Right lobe of liver (tissue), 6 donors: ENCODE measurements at regions not wholly inside any gene's neighbourhood (a gene's known extent, or its start where the extent isn't known, plus 50 kb on each side); places are given as distances from the start of the nearest gene placed in this dataset.

Experiments
- ATAC-seq, 4 donors: fragments of 200-7000 bp; cut with Tn5 transposase; one replicate each; pipeline ENCODE4 v1.9.1; 2020; ENCODE audit warnings: mild to moderate bottlenecking in 4 of 4, moderate library complexity in 4 of 4
- DNase-seq, 3 donors: peaks; one replicate each; pipeline ENCODE4 v3.0.0-alpha.2; 2020
- H3K27ac ChIP-seq, 3 donors: fragments of 200-600 bp; one replicate each; pipeline ENCODE4 v1.8.0; 2022
- H3K27me3 ChIP-seq, 2 donors: fragments of 200-600 bp; one replicate each; pipeline ENCODE4 v1.8.0; 2022
- H3K36me3 ChIP-seq, 4 donors: fragments of 200-600 bp; sonication (generic) in 1 of 4; one replicate each; pipeline versions ENCODE4 v1.5.1 to v1.8.0; 2017 to 2022; ENCODE audit warnings: control low read depth in 1 of 4
- H3K4me1 ChIP-seq, 4 donors: fragments of 200-600 bp; sonication (generic) in 1 of 4; one replicate each; pipeline versions ENCODE4 v1.5.1 to v1.8.0; 2017 to 2022; ENCODE audit warnings: control low read depth in 1 of 4
- H3K4me3 ChIP-seq, 3 donors: fragments of 200-600 bp; one replicate each; pipeline ENCODE4 v1.8.0; 2022
- H3K9me3 ChIP-seq, 4 donors: fragments of 200-600 bp; sonication (generic) in 1 of 4; one replicate each; pipeline versions ENCODE4 v1.5.1 to v1.8.0; 2017 to 2022; ENCODE audit warnings: control low read depth in 1 of 4
- CTCF ChIP-seq, 4 donors: fragments of 200-600 bp in 3 of 4; fragments of 450-650 bp in 1 of 4; IDR thresholded peaks; one replicate each; pipeline versions ENCODE4 v1.5.1 to v1.8.0; 2016 to 2022; ENCODE audit warnings: antibody characterized with exemption in 4 of 4, mild to moderate bottlenecking in 2 of 4
- POLR2A ChIP-seq: fragments of 450-650 bp; IDR thresholded peaks from one replicate; pipeline ENCODE4 v1.6.1; 2017; ENCODE audit warnings: antibody characterized with exemption, mild to moderate bottlenecking
- WGBS: methylation state at CpG from one replicate; pipeline ENCODE4 v1.1.6; 2018; ENCODE audit warnings: low coverage, low lambda C conversion rate; ENCODE audit not compliant: insufficient coverage; ENCODE audit errors: missing lambda C conversion rate; 5-methylcytosine and 5-hydroxymethylcytosine counted together
- intact Hi-C, 2 donors: fragments of 100-400 bp; cut with DNase I; formaldehyde crosslinking; loops; one replicate each; pipeline versions ENCODE4 v1.11.2 to v1.14.1; 2022
- donor health status: DM: no; HTN: yes; CAD: no.
- donor health status: DM: no; HTN: no; CAD: no.
- donor health status: DM: no; HTN: no; CAD: no.
- donor health status: DM: no; HTN: yes; CAD: no.
- donor health status: DM: no; HTN: yes; CAD: no.

DNA sequence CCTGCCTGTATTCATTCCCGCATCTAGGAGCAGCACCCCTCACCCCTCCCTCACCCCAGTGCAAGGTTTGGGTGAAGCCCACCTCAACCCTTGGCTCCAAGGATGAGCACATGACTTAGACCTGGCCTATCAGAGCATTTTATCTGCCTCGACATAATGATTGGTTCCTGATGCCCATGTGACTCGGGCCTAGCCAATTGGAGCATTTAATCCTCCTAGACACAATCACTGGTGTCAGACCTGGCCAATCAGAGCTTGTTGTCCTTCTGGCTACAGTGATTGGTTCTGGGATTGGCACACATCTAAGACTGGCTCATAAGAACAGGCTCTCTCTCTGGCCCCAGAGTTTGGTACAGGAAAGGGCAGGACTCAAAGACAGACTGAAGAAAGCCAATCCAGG is 73.1 kb upstream of the MYL2 start:
- intact Hi-C loops: no loop called here
- H3K4me3 ChIP-seq: no peak overlapping the region
- H3K27me3 ChIP-seq: no peaks in the 10 kb centered on the region
- ATAC-seq (no peak), DNase-seq (no peak)
- H3K4me1 ChIP-seq: no peaks in the 10 kb centered on the region
- TF ChIP-seq CTCF (IDR thresholded peaks at IDR 0.05) (no peak), POLR2A (no peak)
- no peaks in the 10 kb centered on the region for H3K36me3 ChIP-seq
- no peaks in the 10 kb centered on the region for H3K9me3 ChIP-seq
- H3K27ac ChIP-seq: no peak overlapping the region
- WGBS: 50% methylated on average over 2 of the region's 3 CpGs

DNA sequence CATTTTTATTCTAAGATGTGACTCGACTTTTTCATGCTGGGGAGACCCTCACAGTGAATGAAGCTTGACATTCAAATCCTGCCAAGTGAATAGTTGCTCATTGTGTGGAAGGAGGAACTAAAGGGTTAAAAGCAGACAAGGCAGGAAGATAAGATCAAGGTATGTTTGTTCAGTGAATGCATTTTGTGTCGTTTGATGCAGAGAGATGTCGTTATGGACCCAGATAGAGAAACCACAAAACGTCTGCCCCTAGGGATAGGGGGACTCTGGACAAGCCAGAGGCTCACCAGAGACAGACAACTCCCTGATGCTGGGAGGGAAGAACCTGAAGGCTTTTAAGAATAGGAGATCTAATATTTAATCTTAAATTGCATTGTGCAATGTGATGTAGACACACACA is 72.5 kb upstream of the MYL2 start:
- no peaks in the 10 kb centered on the region for H3K27me3 ChIP-seq
- DNase-seq (no peak), ATAC-seq (no peak)
- intact Hi-C loops: no loop called here
- no peak overlapping the region for H3K27ac ChIP-seq
- TF ChIP-seq POLR2A (no peak), CTCF (IDR thresholded peaks at IDR 0.05) (no peak)
- H3K4me3 ChIP-seq: no peak overlapping the region
- WGBS: 3% methylated on average over 4 of the region's 4 CpGs
- H3K36me3 ChIP-seq: no peaks in the 10 kb centered on the region
- H3K4me1 ChIP-seq: no peaks in the 10 kb centered on the region
- H3K9me3 ChIP-seq: no peaks in the 10 kb centered on the region

DNA sequence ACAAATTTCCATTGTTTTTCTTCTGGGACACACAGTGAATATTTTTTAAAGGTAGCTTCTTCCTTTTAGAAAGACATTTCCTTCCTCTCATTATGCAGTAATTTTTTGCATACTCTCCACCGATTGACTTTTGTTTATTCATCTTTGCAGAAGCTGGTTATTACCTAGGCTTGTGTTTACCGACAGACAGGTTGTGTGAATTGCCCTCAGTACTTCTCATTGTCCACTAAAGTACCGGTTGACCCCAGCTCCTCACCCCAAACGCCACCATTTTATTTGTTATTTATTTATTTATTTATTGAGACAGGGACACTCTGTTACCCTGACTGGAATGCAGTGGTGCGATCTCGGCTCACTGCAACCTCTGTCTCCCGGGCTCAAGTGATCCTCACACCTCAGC is 63.4 kb upstream of the MYL2 start:
- Histone ChIP-seq H3K4me1 (no peaks in the 10 kb centered on the region), H3K4me3 (no peak overlapping the region), H3K27me3 (no peaks in the 10 kb centered on the region), H3K9me3 (no peaks in the 10 kb centered on the region), H3K27ac (no peak overlapping the region), H3K36me3 (no peaks in the 10 kb centered on the region)
- no peak for TF ChIP-seq POLR2A
- TF ChIP-seq CTCF (IDR thresholded peaks at IDR 0.05): no peak
- no peak for ATAC-seq
- WGBS: 62% methylated on average over 7 of the region's 7 CpGs
- intact Hi-C loops: no loop called here
- DNase-seq: no peak

DNA sequence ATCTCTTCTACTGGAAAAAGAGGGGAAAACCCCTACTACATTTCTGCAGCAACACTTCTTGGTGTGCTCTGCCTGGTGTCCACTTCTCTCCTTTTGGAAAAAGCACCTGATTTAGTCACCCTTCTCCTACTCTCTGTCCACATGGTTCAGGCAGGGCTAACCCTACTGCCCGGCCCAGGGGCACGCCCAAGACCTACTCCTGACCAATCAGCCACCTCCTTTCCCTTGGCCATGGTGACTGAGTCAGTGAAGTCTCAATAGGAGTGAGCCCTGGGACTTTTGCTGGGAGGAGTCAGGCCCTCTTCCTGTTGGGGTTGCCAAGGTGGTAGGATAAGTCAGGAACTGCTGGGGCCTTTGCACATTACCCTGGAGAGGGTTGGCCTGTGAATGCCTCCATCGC is 52.5 kb upstream of the MYL2 start:
- H3K4me3 ChIP-seq: no peak overlapping the region
- H3K27me3 ChIP-seq: no peaks in the 10 kb centered on the region
- no peaks in the 10 kb centered on the region for H3K4me1 ChIP-seq
- H3K27ac ChIP-seq: no peak overlapping the region
- no peak for ATAC-seq
- no peaks in the 10 kb centered on the region for H3K36me3 ChIP-seq
- DNase-seq: no peak
- TF ChIP-seq POLR2A (no peak), CTCF (IDR thresholded peaks at IDR 0.05) (no peak)
- H3K9me3 ChIP-seq: no peaks in the 10 kb centered on the region
- intact Hi-C loops: no loop called here
- WGBS: 100% methylated on average over 1 of the region's 3 CpGs

- H3K4me1 ChIP-seq: no peaks in the 10 kb centered on the region
- 68% methylated on average over 12 of the region's 12 CpGs for WGBS
- TF ChIP-seq CTCF (IDR thresholded peaks at IDR 0.05) (no peak), POLR2A (no peak)
- no peaks in the 10 kb centered on the region for H3K9me3 ChIP-seq
- DNase-seq (no peak), ATAC-seq (no peak)
- no peaks in the 10 kb centered on the region for H3K27me3 ChIP-seq
- no peak overlapping the region for H3K27ac ChIP-seq
- intact Hi-C loops: no loop called here
- no peak overlapping the region for H3K4me3 ChIP-seq
- H3K36me3 ChIP-seq: no peaks in the 10 kb centered on the region
Measured at GRCh38 chr12:110971936-110972335, 51.6 kb upstream of the MYL2 start.
